ENCODE measurements at regions not wholly inside any gene's neighbourhood (a gene's known extent, or its start where the extent isn't known, plus 50 kb on each side); places are given as distances from the start of the nearest gene placed in this dataset.
"Not testable (repeated sequence)": the region's sequence is repeated elsewhere in the genome, so short reads cannot be mapped to it uniquely, and the experiment has no call there.

- DNase-seq, result no peak
These were observed 267.2 kb upstream of the DIO3 start for GRCh38 chr14:101294136-101294535.

- not testable (repeated sequence) for DNase-seq
These were observed 261.5 kb upstream of the DIO3 start for GRCh38 chr14:101299781-101300180.

- no peak for DNase-seq
These were observed 260.3 kb upstream of the DIO3 start for GRCh38 chr14:101301011-101301410.

GRCh38 chr14:101307162-101307561 is 254.1 kb upstream of the DIO3 start:
- not testable (repeated sequence) for DNase-seq

- not testable (repeated sequence) for DNase-seq
These were observed 250.1 kb upstream of the DIO3 start for GRCh38 chr14:101311186-101311585.

- DNase-seq, result no peak
These were observed 248.0 kb upstream of the DIO3 start for GRCh38 chr14:101313268-101313667.

- DNase-seq, result no peak
These were observed 245.4 kb upstream of the DIO3 start for GRCh38 chr14:101315802-101316296.

GRCh38 chr14:101318271-101318670 is 243.0 kb upstream of the DIO3 start:
- DNase-seq, result no peak

GRCh38 chr14:101320396-101320795 is 240.9 kb upstream of the DIO3 start:
- DNase-seq, result no peak

GRCh38 chr14:101322223-101322622 is 239.1 kb upstream of the DIO3 start:
- no peak for DNase-seq

- DNase-seq, result no peak
These were observed 238.2 kb upstream of the DIO3 start for GRCh38 chr14:101323111-101323510.

- DNase-seq, result not testable (repeated sequence)
These were observed 237.6 kb upstream of the DIO3 start for GRCh38 chr14:101323614-101324235.

- no peak for DNase-seq
These were observed 236.0 kb upstream of the DIO3 start for GRCh38 chr14:101325319-101325718.

GRCh38 chr14:101328412-101329028 is 232.8 kb upstream of the DIO3 start:
- DNase-seq, result no peak

- no peak for DNase-seq
These were observed 230.7 kb upstream of the DIO3 start for GRCh38 chr14:101330416-101331140.

GRCh38 chr14:101331141-101331525 is 230.2 kb upstream of the DIO3 start:
- DNase-seq, result no peak

GRCh38 chr14:101331661-101332169 is 229.6 kb upstream of the DIO3 start:
- no peak for DNase-seq

- no peak for DNase-seq
These were observed 229.0 kb upstream of the DIO3 start for GRCh38 chr14:101332281-101332680.

GRCh38 chr14:101333335-101334280 is 227.7 kb upstream of the DIO3 start:
- no peak for DNase-seq

GRCh38 chr14:101334656-101335055 is 226.6 kb upstream of the DIO3 start:
- no peak for DNase-seq

GRCh38 chr14:101335061-101335661 is 226.1 kb upstream of the DIO3 start:
- DNase-seq, result no peak

- no peak for DNase-seq
These were observed 225.1 kb upstream of the DIO3 start for GRCh38 chr14:101336183-101336582.
